ENCODE measurements at regions not wholly inside any gene's neighbourhood (a gene's known extent, or its start where the extent isn't known, plus 50 kb on each side); places are given as distances from the start of the nearest gene placed in this dataset.

- no peak for DNase-seq
Measured at GRCh38 chr1:79693441-79694114, 687.0 kb upstream of the ADGRL4 start.

GRCh38 chr1:79692519-79692918 is 686.0 kb upstream of the ADGRL4 start:
- no peak for DNase-seq

GRCh38 chr1:79688932-79689331 is 682.4 kb upstream of the ADGRL4 start:
- DNase-seq: no peak

DNA sequence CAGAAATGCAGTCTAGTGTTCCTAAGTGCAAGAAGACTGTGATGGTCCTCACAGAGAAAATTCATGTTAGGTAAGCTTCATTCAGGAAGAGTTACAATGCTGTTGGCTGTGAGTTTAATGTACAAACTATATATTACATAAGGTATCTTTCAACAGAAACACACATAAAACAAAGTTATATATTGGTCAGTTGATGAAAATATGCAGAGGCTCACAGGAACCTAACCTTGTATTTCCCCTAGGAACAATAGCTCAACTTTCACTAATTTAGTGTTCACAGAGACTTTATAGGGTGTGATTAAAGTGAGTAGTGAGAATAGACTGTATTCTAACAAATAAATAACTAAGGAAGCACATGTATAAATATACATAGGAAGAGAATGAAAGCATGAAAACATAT is 676.9 kb upstream of the ADGRL4 start:
- no peak for DNase-seq

GRCh38 chr1:79682478-79682877 is 675.9 kb upstream of the ADGRL4 start:
- no peak for DNase-seq

DNA sequence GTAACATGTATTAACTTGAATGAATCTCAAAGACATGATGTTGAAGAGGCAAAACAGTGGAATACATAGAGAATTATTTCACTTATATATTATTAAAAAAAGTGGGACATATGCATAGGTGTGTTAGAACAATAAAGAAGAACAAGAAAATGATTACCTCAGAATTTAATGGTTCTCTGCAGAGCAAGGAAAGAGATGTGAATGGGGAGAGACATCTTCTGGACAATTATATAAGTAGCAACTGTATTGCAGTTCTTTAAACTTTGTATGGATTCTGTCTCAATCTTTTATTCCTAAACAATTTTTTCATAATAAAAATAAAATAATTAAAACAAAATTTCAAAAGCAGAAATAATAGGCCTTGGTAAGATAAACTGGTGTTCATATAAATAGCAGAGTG is 674.9 kb upstream of the ADGRL4 start:
- no peak for DNase-seq

DNA sequence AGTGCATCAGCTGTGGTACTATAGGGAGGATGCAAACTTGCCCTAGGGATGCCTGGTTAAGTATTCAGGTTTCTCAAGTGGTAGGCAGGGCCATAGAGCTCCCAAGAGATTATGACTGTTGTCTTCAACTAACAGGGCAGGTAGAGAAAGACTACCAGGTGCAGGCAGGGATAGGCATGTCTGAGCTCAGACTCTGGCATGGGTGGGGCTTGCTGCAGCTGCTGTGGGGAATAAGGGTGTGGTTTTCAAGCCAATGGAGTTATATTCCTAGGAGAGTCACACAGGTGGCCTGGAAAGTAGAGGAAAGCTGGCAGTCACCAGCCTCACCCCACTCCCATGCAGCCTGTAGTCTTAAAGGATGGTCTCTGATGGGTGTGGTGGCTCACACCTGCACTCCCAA is 673.4 kb upstream of the ADGRL4 start:
- no peak for DNase-seq

DNA sequence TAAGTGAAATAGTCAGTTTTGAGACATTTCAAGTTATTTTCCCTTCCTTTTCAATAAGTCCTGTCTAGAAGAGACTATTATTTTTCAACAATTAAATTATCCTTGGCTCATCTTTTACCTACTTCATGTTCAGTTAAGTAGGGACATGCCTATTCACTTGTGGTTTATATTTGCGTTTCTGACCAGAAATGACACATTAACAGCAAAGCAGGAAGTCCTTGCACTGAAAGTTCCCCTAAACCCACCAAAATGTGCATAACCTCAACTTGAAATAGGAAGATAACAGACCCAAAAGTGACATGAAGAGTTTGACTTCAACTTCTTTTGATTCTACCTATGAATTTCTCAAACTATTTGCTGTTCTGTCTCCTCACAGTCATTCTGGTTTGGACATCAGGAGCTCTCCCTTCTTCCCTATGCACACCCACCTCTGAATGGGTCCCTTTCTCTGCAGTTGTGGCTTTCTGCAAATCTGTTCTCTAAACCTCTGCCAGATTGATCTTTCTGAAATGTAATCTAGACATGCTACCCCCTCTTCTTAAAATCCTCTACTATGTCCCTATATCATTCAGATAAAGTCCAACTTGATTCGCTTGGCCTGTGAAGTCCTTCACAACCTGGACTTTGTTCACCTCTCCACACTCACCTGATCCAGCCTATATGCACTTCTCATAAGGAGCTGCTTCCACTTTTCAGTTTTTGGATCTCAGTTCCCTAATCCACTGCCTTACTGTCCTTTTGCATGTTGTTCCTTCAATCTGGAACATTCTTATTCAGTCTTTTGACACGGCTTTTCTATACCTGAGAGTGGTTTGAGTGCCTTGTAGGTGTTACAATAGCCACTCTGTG is 661.5 kb upstream of the ADGRL4 start:
- DNase-seq: no peak

DNA sequence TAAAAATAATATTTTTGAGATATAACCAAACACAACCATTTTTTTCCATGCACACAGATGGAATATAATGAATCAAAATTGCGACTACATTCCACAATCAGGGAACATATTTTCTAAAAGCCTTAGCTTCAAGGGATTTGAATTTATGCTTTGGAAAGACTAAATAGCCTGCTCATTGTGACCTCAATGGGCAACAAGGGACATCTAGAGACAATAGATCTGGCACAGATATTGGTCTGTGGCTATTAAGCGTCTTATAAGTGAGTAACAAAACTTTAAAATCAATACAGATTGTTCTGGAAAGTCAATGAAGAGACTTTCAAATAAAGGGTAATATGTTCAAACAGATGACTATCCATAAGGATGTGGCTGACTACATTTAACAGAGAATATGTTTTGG is 660.6 kb upstream of the ADGRL4 start:
- no peak for DNase-seq

DNA sequence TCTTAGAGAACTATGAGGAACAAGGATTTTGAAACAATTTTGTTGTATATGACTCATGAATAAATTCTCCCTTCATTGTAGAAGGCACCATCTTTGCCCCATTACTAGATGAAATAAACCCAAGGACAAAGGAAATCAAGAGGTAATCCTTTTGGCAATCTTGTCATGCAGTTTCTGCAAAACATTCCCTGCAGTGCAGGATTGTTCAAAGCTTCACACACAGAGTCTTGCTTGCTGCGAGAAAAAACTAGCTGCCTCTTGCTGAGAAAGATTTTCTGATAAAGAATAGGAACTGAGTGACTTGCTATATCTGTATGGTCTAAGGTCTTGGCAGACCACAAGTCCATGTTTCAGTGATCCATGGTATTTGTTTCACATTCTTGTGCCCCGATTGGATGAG is 657.4 kb upstream of the ADGRL4 start:
- DNase-seq: no peak

- DNase-seq: no peak
Measured at GRCh38 chr1:79662596-79662995, 656.1 kb upstream of the ADGRL4 start.

DNA sequence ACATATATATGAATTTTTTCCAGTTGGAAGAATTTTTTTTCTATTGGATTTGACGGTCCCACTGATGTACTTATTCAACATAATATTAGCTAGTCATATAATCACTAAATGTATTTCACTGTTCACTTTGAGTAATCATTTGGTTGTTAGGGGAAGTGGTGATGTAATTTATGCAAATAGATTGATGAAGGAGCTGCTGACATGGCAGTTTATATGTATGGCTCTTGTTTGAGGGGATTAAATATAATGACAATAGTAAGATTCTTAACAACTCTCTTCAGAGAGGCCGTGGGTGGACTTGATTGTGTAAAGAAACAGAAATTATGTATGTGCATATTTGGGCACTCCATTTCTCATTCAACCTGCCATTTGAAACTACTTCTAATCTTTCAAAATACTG is 653.6 kb upstream of the ADGRL4 start:
- no peak for DNase-seq

DNA sequence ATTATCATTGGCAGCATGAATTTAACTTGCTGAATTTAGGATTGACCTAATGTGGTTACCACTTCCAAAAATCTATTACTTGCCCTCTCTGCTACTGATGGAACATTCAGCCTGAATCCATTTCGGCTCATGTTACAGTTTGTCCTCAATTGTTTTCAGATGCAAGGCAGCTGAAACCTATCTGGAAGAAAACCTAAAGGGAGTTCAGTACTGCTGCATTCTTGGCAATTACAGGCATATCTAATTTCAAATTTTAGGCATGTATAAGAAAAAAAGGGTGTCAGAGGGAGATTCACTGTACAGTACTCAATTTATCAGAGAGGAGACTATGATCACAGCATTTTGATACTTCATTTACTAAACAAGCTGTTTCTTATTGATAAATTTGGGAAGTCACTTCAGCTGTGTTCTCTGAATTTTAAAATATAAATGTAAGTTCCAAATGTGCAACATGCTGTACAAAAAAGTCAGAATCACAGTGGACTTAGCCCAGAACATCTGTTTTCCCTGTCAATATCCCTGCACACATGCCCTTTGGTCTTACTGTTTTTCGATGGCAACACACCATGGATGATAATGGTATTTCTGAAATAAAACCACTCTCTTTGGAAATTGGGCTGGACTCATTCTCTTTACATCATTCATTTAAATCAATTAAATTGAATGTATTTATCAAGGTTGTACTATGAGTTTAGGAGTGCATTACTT is 651.6 kb upstream of the ADGRL4 start:
- no peak for DNase-seq

DNA sequence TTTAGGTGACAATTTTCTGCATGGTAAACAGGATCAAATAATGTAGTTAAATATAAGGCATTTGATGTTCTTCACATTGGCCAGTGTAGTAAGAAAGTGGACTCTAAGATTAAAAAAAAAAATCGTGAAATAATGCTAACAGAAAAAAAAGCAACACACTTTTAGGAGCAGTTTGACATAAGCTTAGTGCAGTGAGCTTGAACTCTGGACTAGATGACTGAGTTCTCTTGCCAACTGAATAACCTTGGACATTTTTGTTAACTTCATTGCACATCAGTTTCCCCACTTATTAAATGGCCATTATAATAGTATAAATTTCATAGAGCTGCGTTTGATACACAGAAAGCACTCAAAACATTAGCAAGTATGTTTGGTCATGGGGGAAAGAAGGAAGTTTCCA is 649.3 kb upstream of the ADGRL4 start:
- no peak for DNase-seq

- DNase-seq: no peak
Measured at GRCh38 chr1:79652426-79652825, 645.9 kb upstream of the ADGRL4 start.

DNA sequence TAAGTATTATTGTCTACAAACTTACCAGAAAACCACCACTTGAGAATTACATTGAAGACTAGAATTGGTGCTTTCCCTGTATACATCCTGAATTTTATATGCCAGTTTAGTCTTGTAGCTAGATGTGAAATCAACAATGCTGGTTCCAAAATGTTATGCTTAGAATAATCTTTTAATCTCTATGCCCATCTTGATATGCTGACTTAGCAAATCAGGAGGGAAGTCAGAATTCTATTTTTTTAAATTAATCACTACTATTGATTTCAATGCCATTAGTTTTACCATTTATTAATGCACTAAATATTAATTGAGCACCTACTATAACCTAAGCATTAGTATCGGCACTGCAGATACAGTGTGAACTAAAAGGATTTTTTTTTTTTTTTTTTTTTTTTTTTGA is 641.6 kb upstream of the ADGRL4 start:
- no peak for DNase-seq

- DNase-seq: no peak
Measured at GRCh38 chr1:79646880-79647279, 640.4 kb upstream of the ADGRL4 start.

GRCh38 chr1:79638382-79638781 is 631.9 kb upstream of the ADGRL4 start:
- DNase-seq: no peak

DNA sequence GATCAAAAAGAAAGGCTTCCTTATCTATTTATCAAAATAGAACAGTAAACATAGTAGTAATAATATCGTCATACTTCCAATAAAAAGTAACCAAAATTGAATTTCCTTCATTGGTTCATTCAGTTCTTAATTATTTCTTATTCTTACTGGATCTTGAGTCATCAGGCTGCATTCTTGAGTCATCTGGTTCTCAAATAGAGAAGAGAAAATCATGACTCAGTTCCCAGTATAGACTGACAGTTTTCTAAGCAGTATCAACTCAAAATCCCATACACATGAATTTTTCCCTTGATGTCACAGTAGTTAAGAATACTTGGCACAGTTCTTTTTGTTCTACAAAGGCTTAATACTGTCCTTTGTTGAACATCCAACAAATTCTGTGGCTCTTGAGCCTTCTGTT is 626.9 kb upstream of the ADGRL4 start:
- DNase-seq: no peak

GRCh38 chr1:79629414-79629813 is 622.9 kb upstream of the ADGRL4 start:
- DNase-seq: no peak

GRCh38 chr1:79617777-79618176 is 611.2 kb upstream of the ADGRL4 start:
- DNase-seq: no peak

DNA sequence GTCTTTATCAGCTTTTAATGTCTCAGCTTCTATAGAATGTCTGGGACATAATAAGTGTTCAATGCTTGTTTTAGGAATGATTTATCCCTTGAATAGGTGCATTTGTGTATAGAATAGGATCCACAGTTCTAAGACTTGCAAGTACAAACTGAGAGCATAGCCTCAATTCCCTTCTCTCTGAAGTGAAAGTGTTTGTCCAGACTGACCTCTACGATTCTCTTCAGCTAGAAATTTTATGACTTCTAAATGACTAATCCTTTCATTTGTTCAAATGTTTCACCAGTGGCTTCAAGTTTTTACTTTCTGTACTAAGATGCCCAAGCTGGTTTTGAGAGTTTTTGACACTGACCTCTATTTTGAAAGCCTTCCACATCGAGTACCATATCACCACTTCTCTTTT is 608.2 kb upstream of the ADGRL4 start:
- DNase-seq: no peak

- no peak for DNase-seq
Measured at GRCh38 chr1:79614106-79614505, 607.6 kb upstream of the ADGRL4 start.

GRCh38 chr1:79613046-79613445 is 606.5 kb upstream of the ADGRL4 start:
- no peak for DNase-seq

All from NCI-H1436 treated with DMSO at 0.1 percent for 48 hours (cell line).